NCI-H1048 (cell line): ENCODE measurements at regions not wholly inside any gene's neighbourhood (a gene's known extent, or its start where the extent isn't known, plus 50 kb on each side); places are given as distances from the start of the nearest gene placed in this dataset.
"Not testable (repeated sequence)": the region's sequence is repeated elsewhere in the genome, so short reads cannot be mapped to it uniquely, and the experiment has no call there.

ENCODE experiments used
- DNase-seq: peaks from one replicate; lab custom pipeline; 2025; lab: John Stamatoyannopoulos, UW

- not testable (repeated sequence) for DNase-seq
These were observed 113.4 kb downstream of the XPNPEP1 start for GRCh38 chr10:109809954-109810353.

- DNase-seq = not testable (repeated sequence)
These were observed 122.1 kb downstream of the XPNPEP1 start for GRCh38 chr10:109801191-109801590.

- DNase-seq = no peak
These were observed 132.7 kb downstream of the XPNPEP1 start for GRCh38 chr10:109790647-109791046.

GRCh38 chr10:109784236-109784635 is 139.1 kb downstream of the XPNPEP1 start:
- DNase-seq = no peak

GRCh38 chr10:109783286-109783685 is 140.0 kb downstream of the XPNPEP1 start:
- no peak for DNase-seq

GRCh38 chr10:109780997-109781396 is 142.3 kb downstream of the XPNPEP1 start:
- no peak for DNase-seq

GRCh38 chr10:109778993-109779392 is 144.3 kb downstream of the XPNPEP1 start:
- no peak for DNase-seq

GRCh38 chr10:109774121-109774440 is 149.2 kb downstream of the XPNPEP1 start:
- no peak for DNase-seq

- no peak for DNase-seq
These were observed 149.8 kb downstream of the XPNPEP1 start for GRCh38 chr10:109773288-109774120.

GRCh38 chr10:109770663-109771062 is 152.6 kb downstream of the XPNPEP1 start:
- DNase-seq = no peak

GRCh38 chr10:109769966-109770365 is 153.3 kb downstream of the XPNPEP1 start:
- DNase-seq = no peak

GRCh38 chr10:109765838-109766237 is 157.5 kb downstream of the XPNPEP1 start:
- DNase-seq = no peak

- no peak for DNase-seq
These were observed 160.8 kb downstream of the XPNPEP1 start for GRCh38 chr10:109762555-109762954.

GRCh38 chr10:109757670-109758069 is 165.6 kb downstream of the XPNPEP1 start:
- DNase-seq = not testable (repeated sequence)

- DNase-seq = no peak
These were observed 176.4 kb downstream of the XPNPEP1 start for GRCh38 chr10:109746861-109747260.

GRCh38 chr10:109744020-109744419 is 179.3 kb downstream of the XPNPEP1 start:
- DNase-seq = no peak

- DNase-seq = no peak
These were observed 179.7 kb downstream of the XPNPEP1 start for GRCh38 chr10:109743574-109743973.

GRCh38 chr10:109743146-109743545 is 180.2 kb downstream of the XPNPEP1 start:
- no peak for DNase-seq

GRCh38 chr10:109741712-109742111 is 181.6 kb downstream of the XPNPEP1 start:
- DNase-seq = no peak

GRCh38 chr10:109740436-109740835 is 182.9 kb downstream of the XPNPEP1 start:
- DNase-seq = no peak

GRCh38 chr10:109737626-109738025 is 185.7 kb downstream of the XPNPEP1 start:
- DNase-seq = no peak

- DNase-seq = no peak
These were observed 186.3 kb downstream of the XPNPEP1 start for GRCh38 chr10:109737009-109737408.

GRCh38 chr10:109735776-109736175 is 187.5 kb downstream of the XPNPEP1 start:
- DNase-seq = no peak
